Gastroesophageal sphincter (tissue), 4 donors: ENCODE measurements at regions not wholly inside any gene's neighbourhood (a gene's known extent, or its start where the extent isn't known, plus 50 kb on each side); places are given as distances from the start of the nearest gene placed in this dataset.
A peak's percentile ranks its signal among the peaks of the same experiment; 100 is the strongest.

ENCODE experiments used
- ATAC-seq: fragments of 150-250 bp; one replicate; pipeline ENCODE4 v1.9.1; 2016; ENCODE audit warnings: mild to moderate bottlenecking, moderate library complexity
- H3K27ac ChIP-seq, 4 donors: fragments of 200-600 bp; sonication (generic) in 3 of 4; 1 replicate in 3 of 4; 2 replicates in 1 of 4; pipeline ENCODE4 v1.5.1; 2016 to 2019
- H3K27me3 ChIP-seq: fragments of 200-600 bp; sonication (generic); one replicate; pipeline ENCODE4 v1.5.1; 2019
- H3K36me3 ChIP-seq, 2 donors: fragments of 200-600 bp; sonication (generic); one replicate each; pipeline ENCODE4 v1.5.1; 2019; ENCODE audit warnings: control low read depth in 1 of 2
- H3K4me1 ChIP-seq, 3 donors: fragments of 200-600 bp; sonication (generic); 1 replicate in 2 of 3; 2 replicates in 1 of 3; pipeline ENCODE4 v1.5.1; 2016 to 2019; ENCODE audit warnings: control low read depth in 2 of 3
- H3K4me3 ChIP-seq, 2 donors: fragments of 200-600 bp; sonication (generic); one replicate each; pipeline ENCODE4 v1.5.1; 2019; ENCODE audit warnings: mild to moderate bottlenecking in 1 of 2, moderate library complexity in 1 of 2
- H3K9me3 ChIP-seq, 3 donors: fragments of 200-600 bp; sonication (generic); one replicate each; pipeline ENCODE4 v1.5.1; 2017 to 2019; ENCODE audit warnings: control low read depth in 2 of 3
- EP300 ChIP-seq: sonication (generic); formaldehyde crosslinking; IDR thresholded peaks from one replicate; pipeline ENCODE4 v1.6.1; 2017; ENCODE audit warnings: antibody characterized with exemption, mild to moderate bottlenecking
- POLR2A ChIP-seq, 2 donors: fragments of 450-650 bp; IDR thresholded peaks; one replicate each; pipeline ENCODE4 v1.6.1; 2017; ENCODE audit warnings: antibody characterized with exemption in 2 of 2, mild to moderate bottlenecking in 2 of 2, moderate library complexity in 1 of 2
- POLR2AphosphoS5 ChIP-seq: sonication (generic); formaldehyde crosslinking; IDR thresholded peaks from one replicate; pipeline ENCODE4 v1.6.1; 2017; ENCODE audit warnings: antibody characterized with exemption
- WGBS, 2 donors: methylation state at CpG; one replicate each; pipeline ENCODE4 v1.1.5; 2018; ENCODE audit warnings: low coverage in 1 of 2; 5-methylcytosine and 5-hydroxymethylcytosine counted together
- TF ChIP-seq, protein P1 (sequence below), 4 experiments: fragments of 200-600 bp in 2 of 4; fragments of 450-650 bp in 2 of 4; sonication (generic) in 1 of 4; IDR thresholded peaks; one replicate each; pipeline ENCODE4 v1.5.1; 2017 to 2019; ENCODE audit warnings: antibody characterized with exemption in 4 of 4, mild to moderate bottlenecking in 2 of 4, moderate library complexity in 2 of 4

- H3K4me1 ChIP-seq: no peaks in the 10 kb centered on the region
- no peak overlapping the region for H3K27ac ChIP-seq
- H3K4me3 ChIP-seq: no peak overlapping the region
- H3K36me3 ChIP-seq: no peaks in the 10 kb centered on the region
- no peak for ATAC-seq
- WGBS, 2 donors: 46% methylated on average over 3 to 4 of the region's 5 CpGs
- TF ChIP-seq, protein P1, sequence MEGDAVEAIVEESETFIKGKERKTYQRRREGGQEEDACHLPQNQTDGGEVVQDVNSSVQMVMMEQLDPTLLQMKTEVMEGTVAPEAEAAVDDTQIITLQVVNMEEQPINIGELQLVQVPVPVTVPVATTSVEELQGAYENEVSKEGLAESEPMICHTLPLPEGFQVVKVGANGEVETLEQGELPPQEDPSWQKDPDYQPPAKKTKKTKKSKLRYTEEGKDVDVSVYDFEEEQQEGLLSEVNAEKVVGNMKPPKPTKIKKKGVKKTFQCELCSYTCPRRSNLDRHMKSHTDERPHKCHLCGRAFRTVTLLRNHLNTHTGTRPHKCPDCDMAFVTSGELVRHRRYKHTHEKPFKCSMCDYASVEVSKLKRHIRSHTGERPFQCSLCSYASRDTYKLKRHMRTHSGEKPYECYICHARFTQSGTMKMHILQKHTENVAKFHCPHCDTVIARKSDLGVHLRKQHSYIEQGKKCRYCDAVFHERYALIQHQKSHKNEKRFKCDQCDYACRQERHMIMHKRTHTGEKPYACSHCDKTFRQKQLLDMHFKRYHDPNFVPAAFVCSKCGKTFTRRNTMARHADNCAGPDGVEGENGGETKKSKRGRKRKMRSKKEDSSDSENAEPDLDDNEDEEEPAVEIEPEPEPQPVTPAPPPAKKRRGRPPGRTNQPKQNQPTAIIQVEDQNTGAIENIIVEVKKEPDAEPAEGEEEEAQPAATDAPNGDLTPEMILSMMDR (IDR thresholded peaks at IDR 0.05): no peak
- no peaks in the 10 kb centered on the region for H3K9me3 ChIP-seq
- H3K27me3 ChIP-seq: no peaks in the 10 kb centered on the region
These were observed 312.5 kb downstream of the ACTL7B start for GRCh38 chr9:108543251-108543778.

- Histone ChIP-seq H3K4me3 (no peak overlapping the region), H3K27me3 (no peaks in the 10 kb centered on the region), H3K36me3 (no peaks in the 10 kb centered on the region), H3K4me1 (no peaks in the 10 kb centered on the region), H3K9me3 (peaks cover 0 to 5% (median 0%) of the 10 kb centered on the region in 3 donors), H3K27ac (no peak overlapping the region)
- TF ChIP-seq POLR2AphosphoS5 (no peak), POLR2A (IDR thresholded peaks at IDR 0.05) (no peak), EP300 (no peak)
- TF ChIP-seq, protein P1 (IDR thresholded peaks at IDR 0.05): no peak
- whole genome bisulfite sequencing, 2 donors: 57 to 71% methylated on average over 7 of the region's 7 CpGs
- ATAC-seq: no peak
These were observed 318.0 kb downstream of the ACTL7B start for GRCh38 chr9:108537756-108538155.

- TF ChIP-seq EP300 (no peak), POLR2A (IDR thresholded peaks at IDR 0.05) (no peak), POLR2AphosphoS5 (no peak)
- TF ChIP-seq, protein P1 (IDR thresholded peaks at IDR 0.05): no peak
- Histone ChIP-seq H3K36me3 (no peaks in the 10 kb centered on the region), H3K27ac (no peak overlapping the region), H3K4me1 (no peaks in the 10 kb centered on the region), H3K4me3 (no peak overlapping the region), H3K27me3 (no peaks in the 10 kb centered on the region), H3K9me3 (peaks cover 0 to 5% (median 0%) of the 10 kb centered on the region in 3 donors)
- ATAC-seq: no peak
- WGBS, 2 donors: 90 to 100% methylated on average over 2 of the region's 2 CpGs
These were observed 318.8 kb downstream of the ACTL7B start for GRCh38 chr9:108536836-108537601.

GRCh38 chr9:108535526-108535925, 320.3 kb downstream of the ACTL7B start:
- Histone ChIP-seq H3K4me3 (no peak overlapping the region), H3K27me3 (no peaks in the 10 kb centered on the region), H3K9me3 (peaks cover 0 to 5% (median 0%) of the 10 kb centered on the region in 3 donors), H3K36me3 (no peaks in the 10 kb centered on the region), H3K27ac (no peak overlapping the region), H3K4me1 (no peaks in the 10 kb centered on the region)
- 93 to 100% methylated on average over 1 to 3 of the region's 3 CpGs for WGBS, 2 donors
- TF ChIP-seq, protein P1 (IDR thresholded peaks at IDR 0.05): peak in 3 of 4 experiments; percentile 16 to 46 (median 32)
- TF ChIP-seq POLR2A (IDR thresholded peaks at IDR 0.05) (no peak), POLR2AphosphoS5 (no peak), EP300 (no peak)
- no peak for ATAC-seq

GRCh38 chr9:108534741-108535140, 321.0 kb downstream of the ACTL7B start:
- Histone ChIP-seq H3K27me3 (no peaks in the 10 kb centered on the region), H3K4me1 (no peaks in the 10 kb centered on the region), H3K9me3 (peaks cover 0 to 5% (median 0%) of the 10 kb centered on the region in 3 donors), H3K4me3 (no peak overlapping the region), H3K27ac (no peak overlapping the region), H3K36me3 (no peaks in the 10 kb centered on the region)
- no peak for TF ChIP-seq POLR2A (IDR thresholded peaks at IDR 0.05)
- no peak for ATAC-seq
- 52 to 80% methylated on average over 2 of the region's 2 CpGs for WGBS, 2 donors
